HG02610 (cell line): ENCODE measurements at regions not wholly inside any gene's neighbourhood (a gene's known extent, or its start where the extent isn't known, plus 50 kb on each side); places are given as distances from the start of the nearest gene placed in this dataset.

Source experiments
- ATAC-seq: cut with Tn5 transposase; IDR thresholded peaks from one replicate; pipeline ENCODE4 v1.9.1; 2021; ENCODE audit warnings: mild to moderate bottlenecking, moderate library complexity; ENCODE audit not compliant: unreplicated experiment

- no peak for ATAC-seq
These were observed 235.0 kb upstream of the JUN start for GRCh38 chr1:59018860-59019259.

- ATAC-seq = peak; percentile 93
These were observed 236.5 kb upstream of the JUN start for GRCh38 chr1:59020151-59020997.

GRCh38 chr1:59022199-59022598 is 238.4 kb upstream of the JUN start:
- ATAC-seq = no peak

DNA sequence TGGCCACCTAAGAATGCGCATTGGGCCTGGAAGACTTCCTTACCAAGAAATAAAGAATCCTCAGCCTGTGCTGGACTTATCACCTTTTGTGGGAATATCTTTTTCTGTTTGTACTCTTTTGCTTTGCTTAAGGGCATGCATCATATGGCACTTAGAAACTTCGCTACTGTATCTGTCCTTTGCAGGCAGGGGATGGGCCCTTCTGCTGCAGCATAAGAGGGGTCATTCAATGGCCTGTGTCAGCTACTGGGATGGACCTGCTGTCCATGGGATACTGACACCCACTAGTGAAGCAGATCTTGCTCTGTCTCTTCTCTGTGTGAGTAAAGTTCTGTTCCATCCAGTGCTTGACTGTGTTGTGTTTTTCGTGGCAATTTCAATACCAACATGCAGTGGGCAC is 239.0 kb upstream of the JUN start:
- no peak for ATAC-seq

DNA sequence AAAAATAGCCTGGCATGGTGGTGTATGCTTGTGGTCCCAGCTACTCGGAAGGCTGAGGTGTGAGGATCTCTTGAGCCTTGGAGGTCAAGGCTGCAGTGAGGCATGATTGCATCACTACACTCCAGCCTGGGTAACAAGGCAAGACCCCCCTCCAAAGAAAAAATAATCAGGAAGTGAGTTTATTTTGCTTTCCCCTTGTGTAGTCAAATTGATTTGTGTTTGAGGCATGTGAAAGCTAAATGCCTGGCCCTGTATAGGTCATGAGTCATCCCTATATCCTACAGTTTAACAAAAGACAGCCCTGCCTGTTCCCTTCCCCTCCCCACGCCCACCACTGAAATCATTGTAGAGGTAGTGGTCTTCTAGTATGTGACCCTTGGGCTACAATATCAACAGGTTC is 241.4 kb upstream of the JUN start:
- ATAC-seq = no peak

- ATAC-seq = peak; percentile 83
These were observed 242.1 kb upstream of the JUN start for GRCh38 chr1:59025898-59026426.

GRCh38 chr1:59026472-59026948 is 242.7 kb upstream of the JUN start:
- peak; percentile 35 for ATAC-seq

DNA sequence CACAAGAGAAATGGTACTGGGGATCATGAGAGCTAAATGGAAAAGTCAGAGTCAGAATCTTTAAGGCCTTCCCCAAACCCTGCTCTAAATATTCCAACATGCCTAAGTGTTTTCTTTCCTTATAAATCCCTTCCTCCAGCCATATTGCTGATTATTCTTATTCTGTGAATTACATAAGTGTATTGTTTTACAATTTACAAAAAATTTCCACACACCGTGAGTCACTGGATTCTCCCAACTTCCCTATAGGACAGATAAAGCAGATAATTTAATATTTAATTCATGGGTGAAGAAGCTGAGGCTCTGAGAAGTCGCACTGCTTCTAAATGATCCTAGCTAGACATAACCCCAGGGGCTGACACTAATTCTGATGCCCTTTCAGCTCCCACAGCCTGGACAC is 243.3 kb upstream of the JUN start:
- ATAC-seq = no peak

DNA sequence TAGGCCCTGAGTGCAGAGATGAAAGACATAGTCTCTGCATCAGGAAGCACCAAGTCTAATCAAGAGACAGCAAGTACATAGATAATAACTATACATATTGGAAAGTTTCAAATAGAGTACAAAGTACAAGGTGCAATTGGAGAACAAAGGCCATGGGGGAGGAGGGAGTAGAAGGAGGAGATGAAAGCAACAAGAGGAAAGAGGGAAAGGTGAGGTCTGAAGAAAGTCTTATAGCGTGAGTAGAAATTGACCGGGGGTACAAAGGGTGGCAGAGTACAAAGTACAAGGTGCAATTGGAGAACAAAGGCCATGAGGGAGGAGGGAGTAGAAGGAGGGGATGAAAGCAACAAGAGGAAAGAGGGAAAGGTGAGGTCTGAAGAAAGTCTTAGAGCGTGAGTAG is 244.2 kb upstream of the JUN start:
- ATAC-seq = no peak

GRCh38 chr1:59029411-59030167 is 245.7 kb upstream of the JUN start:
- no peak for ATAC-seq

DNA sequence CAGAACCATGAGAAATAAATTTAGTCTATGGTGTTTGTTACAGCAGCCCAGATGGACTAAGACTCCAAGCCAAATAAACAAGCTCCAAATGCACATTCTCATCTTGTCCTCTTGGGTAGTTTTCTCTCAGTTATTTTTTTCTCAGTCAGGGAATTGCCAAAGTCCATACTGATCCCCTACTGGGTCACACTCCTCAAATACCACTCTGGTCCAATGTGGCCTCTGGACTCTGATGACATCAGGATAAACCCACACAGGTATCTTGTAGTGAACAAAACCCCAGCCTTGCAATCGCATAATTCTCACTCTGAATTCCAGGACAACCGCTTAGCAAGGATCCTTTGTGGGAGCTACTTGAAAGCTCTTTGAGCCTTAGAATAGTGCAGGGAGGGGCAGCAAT is 248.4 kb upstream of the JUN start:
- ATAC-seq = no peak

DNA sequence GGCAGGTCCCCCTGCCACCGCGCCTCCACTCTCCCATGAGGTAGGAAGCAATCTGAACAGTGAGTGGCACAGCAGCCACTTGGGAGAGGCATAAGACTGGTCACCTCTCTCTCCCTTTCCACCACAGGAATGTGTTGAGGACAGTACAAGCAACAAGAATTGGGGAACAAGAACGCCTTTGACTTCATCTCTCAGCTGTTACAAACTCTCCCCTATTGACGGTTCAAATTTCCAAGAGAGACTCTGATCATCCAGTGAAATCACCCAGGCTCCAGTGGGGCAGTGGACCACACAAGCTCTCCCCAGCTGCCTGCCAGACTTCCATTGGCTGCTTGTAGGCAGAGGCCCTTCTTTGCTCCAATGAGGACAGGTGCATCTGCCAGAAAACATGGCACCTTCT is 249.9 kb upstream of the JUN start:
- ATAC-seq = no peak

DNA sequence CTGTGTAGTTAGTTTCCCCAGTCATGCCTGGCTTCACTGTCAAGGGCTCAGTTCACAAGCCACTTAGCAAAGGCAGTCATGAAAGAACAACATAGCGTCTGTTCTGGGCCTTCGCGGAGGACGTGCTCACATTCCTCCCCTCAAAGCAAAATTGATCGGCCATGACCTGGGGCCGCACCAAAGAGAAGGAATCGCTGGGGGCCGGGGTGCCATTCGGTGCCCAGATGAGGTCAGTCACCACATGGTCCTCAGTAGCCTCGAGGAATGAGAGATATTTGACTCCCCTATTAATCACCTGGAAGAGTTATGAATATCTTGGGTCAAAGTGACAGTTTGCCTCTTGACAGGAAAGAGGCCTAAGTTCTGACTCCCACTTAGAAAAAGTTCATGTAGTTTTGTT is 251.1 kb upstream of the JUN start:
- no peak for ATAC-seq

- ATAC-seq = no peak
These were observed 255.7 kb upstream of the JUN start for GRCh38 chr1:59039551-59039950.

- no peak for ATAC-seq
These were observed 256.4 kb upstream of the FGGY start for GRCh38 chr1:59040486-59040885.

GRCh38 chr1:59041646-59042277 is 255.1 kb upstream of the FGGY start:
- no peak for ATAC-seq

- no peak for ATAC-seq
These were observed 253.1 kb upstream of the FGGY start for GRCh38 chr1:59043796-59044195.

DNA sequence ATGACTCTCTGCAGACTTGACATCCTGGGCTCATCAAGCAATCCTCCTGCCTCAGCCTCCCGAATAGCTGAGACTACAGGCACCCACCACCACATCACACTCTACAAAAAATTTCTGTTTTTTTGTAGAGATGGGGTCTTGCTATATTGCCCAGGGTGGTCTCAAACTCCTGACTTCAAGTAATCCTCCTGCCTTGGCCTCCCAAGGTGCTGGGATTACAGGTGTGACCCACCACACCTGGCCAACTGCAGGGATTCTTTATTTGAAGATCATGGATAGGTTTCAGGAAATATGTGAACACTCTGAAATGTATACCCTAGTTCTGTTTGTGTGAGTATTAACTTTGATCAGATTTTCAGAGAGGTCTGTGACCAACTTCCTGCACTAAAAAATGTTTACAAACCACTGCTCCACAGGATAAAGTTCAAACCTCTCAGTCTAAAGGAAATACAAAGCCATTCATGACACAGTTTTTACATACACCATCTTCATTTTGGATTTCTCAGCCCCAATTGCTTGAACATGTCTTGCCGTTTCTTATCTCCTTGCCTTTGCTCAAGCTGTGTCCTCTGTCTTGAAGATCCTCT is 252.3 kb upstream of the FGGY start:
- no peak for ATAC-seq

- no peak for ATAC-seq
These were observed 251.8 kb upstream of the FGGY start for GRCh38 chr1:59045137-59045536.

GRCh38 chr1:59045636-59046035 is 251.3 kb upstream of the FGGY start:
- ATAC-seq = peak; percentile 53

DNA sequence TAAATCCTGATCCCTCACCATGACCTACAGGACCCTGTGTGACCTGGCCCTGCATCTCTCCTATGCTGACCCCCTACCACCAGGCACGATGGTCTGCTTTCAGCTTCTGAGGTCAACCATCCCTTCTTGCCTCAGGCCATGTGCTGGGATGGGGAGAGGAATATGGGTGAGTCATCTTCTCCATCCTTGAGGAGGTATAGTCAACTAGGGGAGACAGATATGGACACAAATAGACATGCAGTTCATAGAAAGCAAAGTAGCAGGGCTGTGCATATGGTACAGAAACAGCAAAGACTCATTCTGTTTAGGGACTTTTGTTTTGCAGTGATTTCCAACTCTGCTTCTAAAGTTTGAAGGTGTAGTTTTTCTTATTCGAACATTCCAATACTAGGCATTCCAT is 250.8 kb upstream of the FGGY start:
- ATAC-seq = peak; percentile 14
